DOHH2 (cell line): ENCODE measurements at regions not wholly inside any gene's neighbourhood (a gene's known extent, or its start where the extent isn't known, plus 50 kb on each side); places are given as distances from the start of the nearest gene placed in this dataset.

Experiments
- H3F3A ChIP-seq: fragments of 200-600 bp; sonication (generic), shearing (Covaris generic); 2 replicates; pipeline ENCODE4 v1.6.0; 2016; ENCODE audit warnings: antibody characterized with exemption, mild to moderate bottlenecking; ENCODE audit not compliant: control insufficient read depth, insufficient read depth
- H3K27ac ChIP-seq: fragments of 200-600 bp; sonication (generic); 2 replicates; pipeline ENCODE4 v1.5.1; 2014; ENCODE audit warnings: low read depth, mild to moderate bottlenecking, low read length, moderate library complexity
- H3K27me3 ChIP-seq: fragments of 200-600 bp; sonication (generic); 2 replicates; pipeline ENCODE4 v1.6.1; 2014; ENCODE audit warnings: mild to moderate bottlenecking, low read length, mixed read lengths; ENCODE audit not compliant: control insufficient read depth
- H3K36me3 ChIP-seq: fragments of 200-600 bp; sonication (generic); 2 replicates; pipeline ENCODE4 v1.6.1; 2014; ENCODE audit warnings: mild to moderate bottlenecking, low read length, moderate library complexity, mixed read lengths; ENCODE audit not compliant: control insufficient read depth
- H3K4me1 ChIP-seq: fragments of 200-600 bp; sonication (generic); 2 replicates; pipeline ENCODE4 v1.6.1; 2014; ENCODE audit warnings: mild to moderate bottlenecking, low read length, mixed read lengths; ENCODE audit not compliant: control insufficient read depth
- H3K4me2 ChIP-seq: fragments of 200-600 bp; sonication (generic); 2 replicates; pipeline ENCODE4 v1.6.0; 2014; ENCODE audit warnings: mild to moderate bottlenecking, low read length, moderate library complexity
- H3K4me3 ChIP-seq: fragments of 200-600 bp; sonication (generic); 2 replicates; pipeline ENCODE4 v1.5.1; 2014; ENCODE audit warnings: mild to moderate bottlenecking, low read length, mixed read lengths
- H3K79me2 ChIP-seq: fragments of 200-600 bp; sonication (generic); 2 replicates; pipeline ENCODE4 v1.6.1; 2014; ENCODE audit warnings: mild to moderate bottlenecking, low read length, mixed read lengths; ENCODE audit not compliant: control insufficient read depth
- H3K9me2 ChIP-seq: fragments of 200-600 bp; sonication (generic); replicated peaks from 2 replicates; pipeline ENCODE4 v1.6.1; 2014; ENCODE audit warnings: mild to moderate bottlenecking, low read length, mixed read lengths; ENCODE audit not compliant: control insufficient read depth
- H3K9me3 ChIP-seq: fragments of 200-600 bp; sonication (generic); 2 replicates; pipeline ENCODE4 v1.6.1; 2014; ENCODE audit warnings: antibody characterized with exemption, low read length, mixed read lengths; ENCODE audit not compliant: control insufficient read depth, insufficient read depth
- H4K20me1 ChIP-seq: fragments of 200-600 bp; sonication (generic); 2 replicates; pipeline ENCODE4 v1.6.0; 2014; ENCODE audit warnings: low read depth, mild to moderate bottlenecking, antibody characterized with exemption, low read length, moderate library complexity; ENCODE audit not compliant: control insufficient read depth, insufficient read depth
- EZH2phosphoT487 ChIP-seq: fragments of 200-600 bp; sonication (generic); IDR thresholded peaks from 2 replicates; pipeline ENCODE4 v1.6.1; 2017; ENCODE audit warnings: borderline replicate concordance, mild to moderate bottlenecking, antibody characterized with exemption, low read length, moderate library complexity, mixed read lengths
- TF ChIP-seq, protein P1 (sequence below): fragments of 200-600 bp; sonication (generic); IDR thresholded peaks from one replicate; pipeline ENCODE4 v1.5.1; 2014; ENCODE audit warnings: antibody characterized with exemption, mild to moderate bottlenecking, low read depth, low read length; ENCODE audit not compliant: poor library complexity, severe bottlenecking

DNA sequence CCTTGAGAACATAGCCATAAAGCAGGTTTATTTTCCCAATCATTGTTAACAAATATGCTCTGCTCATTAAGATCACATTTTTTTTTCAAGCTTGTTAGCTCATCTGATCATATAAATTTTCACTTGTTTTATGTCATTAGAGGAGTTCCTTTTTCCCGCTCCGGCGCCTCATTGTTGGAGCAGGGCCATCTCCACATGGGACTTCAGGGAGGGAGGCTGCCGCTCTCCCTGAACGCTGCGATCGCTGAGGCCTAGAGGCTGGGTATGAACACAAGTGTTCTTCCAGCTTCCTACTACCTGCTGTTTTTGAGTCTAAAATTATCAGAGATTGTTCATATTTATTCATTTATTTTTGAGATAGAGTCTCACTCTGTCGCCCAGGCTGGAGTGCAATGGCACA, 246.9 kb downstream of the MPDZ start:
- Histone ChIP-seq H3K4me2 (no peak overlapping the region), H3K27me3 (no peaks in the 10 kb centered on the region), H3K9me3 (no peaks in the 10 kb centered on the region), H3K4me1 (no peaks in the 10 kb centered on the region), H3K4me3 (no peak overlapping the region), H4K20me1 (no peaks in the 10 kb centered on the region), H3K27ac (no peak overlapping the region), H3K79me2 (no peaks in the 10 kb centered on the region), H3K9me2 (no peaks in the 10 kb centered on the region), H3F3A (no peaks in the 10 kb centered on the region), H3K36me3 (no peaks in the 10 kb centered on the region)
- TF ChIP-seq, protein P1, sequence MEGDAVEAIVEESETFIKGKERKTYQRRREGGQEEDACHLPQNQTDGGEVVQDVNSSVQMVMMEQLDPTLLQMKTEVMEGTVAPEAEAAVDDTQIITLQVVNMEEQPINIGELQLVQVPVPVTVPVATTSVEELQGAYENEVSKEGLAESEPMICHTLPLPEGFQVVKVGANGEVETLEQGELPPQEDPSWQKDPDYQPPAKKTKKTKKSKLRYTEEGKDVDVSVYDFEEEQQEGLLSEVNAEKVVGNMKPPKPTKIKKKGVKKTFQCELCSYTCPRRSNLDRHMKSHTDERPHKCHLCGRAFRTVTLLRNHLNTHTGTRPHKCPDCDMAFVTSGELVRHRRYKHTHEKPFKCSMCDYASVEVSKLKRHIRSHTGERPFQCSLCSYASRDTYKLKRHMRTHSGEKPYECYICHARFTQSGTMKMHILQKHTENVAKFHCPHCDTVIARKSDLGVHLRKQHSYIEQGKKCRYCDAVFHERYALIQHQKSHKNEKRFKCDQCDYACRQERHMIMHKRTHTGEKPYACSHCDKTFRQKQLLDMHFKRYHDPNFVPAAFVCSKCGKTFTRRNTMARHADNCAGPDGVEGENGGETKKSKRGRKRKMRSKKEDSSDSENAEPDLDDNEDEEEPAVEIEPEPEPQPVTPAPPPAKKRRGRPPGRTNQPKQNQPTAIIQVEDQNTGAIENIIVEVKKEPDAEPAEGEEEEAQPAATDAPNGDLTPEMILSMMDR, result no peak
- TF ChIP-seq EZH2phosphoT487, result no peak

DNA sequence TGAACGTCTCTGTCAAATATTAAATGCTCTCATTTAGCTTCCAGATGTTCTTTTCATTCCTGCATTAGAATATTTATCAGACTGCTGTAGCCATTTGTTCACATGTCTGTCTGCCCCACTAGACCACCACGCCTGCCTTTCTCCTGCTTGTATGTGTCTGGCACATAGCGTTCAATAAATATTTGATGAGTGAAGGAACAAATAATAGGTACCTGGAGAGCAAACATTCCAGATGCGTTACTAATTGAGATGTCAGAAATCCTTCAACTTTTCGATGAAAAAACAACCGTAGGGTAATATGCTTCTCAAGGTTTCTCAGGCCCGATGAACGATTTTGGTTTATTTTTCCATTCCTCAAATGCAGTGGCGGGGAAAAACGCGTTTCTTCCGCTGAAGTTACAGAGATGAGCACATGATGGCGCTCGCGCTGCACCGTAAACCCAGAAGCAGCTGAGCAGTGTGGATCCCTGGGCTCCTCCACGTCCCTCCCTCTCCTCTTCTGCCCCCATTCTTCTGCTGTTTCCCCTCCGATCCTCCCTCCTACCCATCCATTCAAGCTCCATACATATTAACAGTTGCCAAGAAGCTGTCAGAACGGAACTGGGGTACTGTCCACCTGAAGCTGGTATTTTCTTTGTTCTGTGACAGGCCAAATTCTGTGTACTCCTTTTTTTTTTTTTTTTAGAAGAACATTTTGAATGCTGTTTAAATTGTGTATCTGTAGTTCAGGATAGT, 245.4 kb downstream of the MPDZ start:
- no peak overlapping the region for H3K4me2 ChIP-seq
- H3F3A ChIP-seq, result no peaks in the 10 kb centered on the region
- no peaks in the 10 kb centered on the region for H3K9me2 ChIP-seq
- H4K20me1 ChIP-seq, result no peaks in the 10 kb centered on the region
- no peaks in the 10 kb centered on the region for H3K9me3 ChIP-seq
- H3K27ac ChIP-seq, result no peak overlapping the region
- no peaks in the 10 kb centered on the region for H3K4me1 ChIP-seq
- no peak overlapping the region for H3K4me3 ChIP-seq
- no peaks in the 10 kb centered on the region for H3K79me2 ChIP-seq
- TF ChIP-seq EZH2phosphoT487, result no peak
- TF ChIP-seq, protein P1, result peak; percentile 72
- H3K27me3 ChIP-seq, result no peaks in the 10 kb centered on the region
- no peaks in the 10 kb centered on the region for H3K36me3 ChIP-seq

DNA sequence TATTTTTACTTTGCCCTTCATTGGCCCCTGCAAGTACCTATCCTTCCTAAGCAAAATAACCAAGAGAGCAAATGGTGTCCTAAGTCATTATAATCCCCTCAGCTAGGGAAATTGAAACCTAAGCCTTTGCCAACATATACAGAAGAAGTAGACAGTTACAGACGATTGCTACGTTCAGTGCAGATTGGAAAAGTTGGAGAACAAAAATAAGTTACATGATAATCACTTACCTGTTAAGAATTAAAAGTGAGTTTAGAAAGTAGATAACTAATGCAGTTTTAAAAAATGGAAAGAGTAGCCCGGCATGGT, 244.8 kb downstream of the MPDZ start:
- TF ChIP-seq, protein P1, result no peak
- no peak for TF ChIP-seq EZH2phosphoT487
- Histone ChIP-seq H3K27ac (no peak overlapping the region), H3K4me2 (no peak overlapping the region)

More for the DNA sequence above, 244.8 kb downstream of the MPDZ start:
- H3K79me2 ChIP-seq, result no peaks in the 10 kb centered on the region
- H3K27me3 ChIP-seq, result no peaks in the 10 kb centered on the region
- H3K4me3 ChIP-seq, result no peak overlapping the region
- no peaks in the 10 kb centered on the region for H3K9me3 ChIP-seq
- H3K36me3 ChIP-seq, result no peaks in the 10 kb centered on the region
- no peaks in the 10 kb centered on the region for H4K20me1 ChIP-seq
- no peaks in the 10 kb centered on the region for H3K9me2 ChIP-seq
- H3F3A ChIP-seq, result no peaks in the 10 kb centered on the region
- no peaks in the 10 kb centered on the region for H3K4me1 ChIP-seq
